A172 (cell line): ENCODE measurements at regions not wholly inside any gene's neighbourhood (a gene's known extent, or its start where the extent isn't known, plus 50 kb on each side); places are given as distances from the start of the nearest gene placed in this dataset.
A peak's percentile ranks its signal among the peaks of the same experiment; 100 is the strongest.
"Not testable (repeated sequence)": the region's sequence is repeated elsewhere in the genome, so short reads cannot be mapped to it uniquely, and the experiment has no call there.

Source experiments
- DNase-seq: peaks from one replicate; pipeline ENCODE4 v3.0.0-alpha.2; 2015; ENCODE audit warnings: low spot score

DNA sequence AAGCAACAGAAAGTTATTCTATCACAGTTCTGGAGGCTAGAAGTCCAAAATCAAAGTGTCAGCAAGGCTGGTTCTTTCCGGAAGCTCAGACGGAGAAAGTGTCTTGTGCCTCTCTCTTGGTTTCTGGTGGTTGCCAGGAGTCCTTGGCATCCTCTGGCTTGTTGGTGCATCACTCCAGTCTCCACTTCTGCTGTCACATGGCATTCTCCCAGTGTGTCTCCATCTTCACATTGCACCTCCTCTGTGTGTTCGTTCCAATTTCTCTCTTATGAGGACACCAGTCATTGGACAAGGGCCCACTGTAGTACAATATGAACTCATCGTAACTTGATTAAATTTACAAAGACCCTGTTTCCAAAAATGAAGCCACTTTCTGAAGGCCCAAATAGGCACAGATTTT lies 175.4 kb upstream of the ATP5MC3 start:
- DNase-seq, result no peak

GRCh38 chr2:175355246-175355645 lies 173.7 kb upstream of the ATP5MC3 start:
- no peak for DNase-seq

DNA sequence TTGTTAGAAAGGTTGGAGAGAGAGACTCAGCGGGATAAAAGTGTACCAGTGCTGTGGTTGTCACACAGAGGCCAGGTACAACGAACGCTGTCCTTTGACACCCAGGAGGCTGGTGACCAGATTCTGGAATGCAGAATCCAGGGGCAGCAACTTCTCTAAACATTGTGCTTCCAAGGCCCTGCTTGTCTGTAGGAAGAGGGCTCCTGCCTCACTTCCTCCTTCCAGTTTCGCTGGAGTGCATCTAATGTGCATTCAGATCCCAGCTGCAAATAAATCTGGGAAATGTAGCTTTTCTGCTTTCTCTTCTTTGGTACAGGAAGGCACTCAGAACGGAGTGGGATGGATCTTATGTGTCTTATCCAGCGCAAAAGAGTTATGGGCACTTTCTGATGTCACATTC lies 171.8 kb upstream of the ATP5MC3 start:
- no peak for DNase-seq

DNA sequence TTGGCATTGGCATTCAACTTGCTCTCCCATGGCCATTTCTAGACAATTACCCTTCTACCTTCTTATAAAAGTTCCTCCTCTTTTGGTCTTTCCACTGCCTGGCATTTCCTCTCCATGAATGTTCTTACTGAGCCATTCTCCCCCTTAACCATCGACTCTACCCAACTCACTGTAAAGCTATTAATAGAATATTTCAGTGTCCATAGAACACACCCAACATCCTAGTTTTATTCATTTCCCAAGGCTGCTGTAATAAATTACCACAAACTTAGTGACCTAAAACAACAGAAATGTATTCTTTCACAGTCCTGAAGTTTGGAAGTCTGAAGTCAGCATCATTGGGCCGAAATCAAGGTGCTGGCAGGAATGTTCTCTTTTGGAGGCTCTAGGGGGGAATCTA lies 170.0 kb upstream of the ATP5MC3 start:
- no peak for DNase-seq

- peak; percentile 28 for DNase-seq
These were observed 168.6 kb upstream of the ATP5MC3 start for GRCh38 chr2:175350105-175350504.

DNA sequence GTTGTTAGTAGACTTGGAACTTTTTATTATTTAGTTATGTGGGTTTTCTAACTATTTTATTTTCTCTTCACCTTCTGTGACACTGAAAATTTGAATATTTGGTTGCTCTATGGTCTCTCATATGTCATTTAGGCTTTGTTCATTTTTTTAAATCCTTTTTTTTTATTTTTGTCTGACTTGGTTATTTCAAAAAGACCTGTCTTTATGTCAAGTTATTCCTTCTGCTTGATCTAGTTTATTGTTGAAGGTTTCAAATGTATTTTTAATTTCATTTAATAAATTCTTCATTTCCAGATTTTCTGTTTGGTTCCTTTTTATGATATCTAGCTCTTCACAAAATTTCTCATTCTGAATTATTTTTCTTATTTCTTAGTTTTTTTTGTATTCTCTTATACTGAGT lies 160.6 kb upstream of the ATP5MC3 start:
- no peak for DNase-seq

DNA sequence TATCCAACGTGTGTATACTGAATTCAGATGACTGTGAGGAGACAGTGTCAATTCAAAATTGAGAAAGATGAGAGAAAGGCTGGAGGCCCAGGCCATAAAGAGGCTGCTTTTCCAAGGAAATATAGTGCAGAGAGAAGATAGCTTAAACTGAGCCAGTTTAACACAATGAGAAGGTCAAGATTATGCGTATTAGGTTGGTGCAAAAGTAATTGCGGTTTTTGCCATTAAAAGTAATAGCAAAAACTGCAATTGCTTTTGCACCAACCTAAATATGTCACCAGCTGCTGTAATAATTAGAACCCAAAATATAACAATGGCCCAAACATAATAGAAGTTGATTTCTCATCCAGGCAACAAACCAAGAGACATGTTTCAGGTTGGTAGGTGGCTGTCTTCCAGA lies 148.7 kb upstream of the ATP5MC3 start:
- DNase-seq, result no peak

DNA sequence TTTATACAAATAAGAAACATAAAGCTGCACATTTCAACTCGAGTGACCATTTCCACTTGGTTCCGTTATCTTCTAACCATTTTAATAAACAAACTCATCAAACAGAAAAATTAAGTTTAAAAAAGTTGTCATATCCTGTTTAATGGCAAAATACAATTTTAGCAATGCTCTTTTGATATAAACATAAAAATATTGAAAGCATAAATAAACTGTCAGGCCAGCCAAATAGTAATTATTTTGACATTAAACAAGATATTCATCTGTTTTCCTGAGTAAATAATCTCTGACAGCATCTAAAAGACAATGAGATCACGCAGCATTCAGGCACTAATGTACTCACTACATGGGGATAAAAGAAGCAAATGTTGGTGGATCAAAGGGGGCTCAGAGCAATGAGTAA lies 145.3 kb upstream of the ATP5MC3 start:
- no peak for DNase-seq

- not testable (repeated sequence) for DNase-seq
These were observed 144.7 kb upstream of the ATP5MC3 start for GRCh38 chr2:175326164-175326563.

DNA sequence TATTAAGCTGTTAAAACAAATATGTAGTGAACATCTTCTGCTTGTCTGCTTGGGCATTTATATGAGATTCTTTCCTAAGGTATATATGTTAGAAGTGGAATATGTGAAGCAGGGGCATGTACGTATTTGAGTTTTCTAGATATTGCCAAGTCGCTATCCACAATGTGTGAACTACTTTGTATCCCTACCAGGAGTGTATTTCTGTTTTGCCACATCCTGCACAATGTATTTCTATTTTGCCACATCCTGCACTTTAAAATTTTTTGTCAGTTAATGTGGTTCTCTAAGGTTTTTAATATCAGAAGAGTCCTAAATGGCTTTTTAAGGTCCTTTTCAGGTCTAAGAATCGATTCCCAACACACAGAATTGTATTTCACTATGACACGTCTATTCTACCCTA lies 141.7 kb upstream of the ATP5MC3 start:
- DNase-seq, result no peak

DNA sequence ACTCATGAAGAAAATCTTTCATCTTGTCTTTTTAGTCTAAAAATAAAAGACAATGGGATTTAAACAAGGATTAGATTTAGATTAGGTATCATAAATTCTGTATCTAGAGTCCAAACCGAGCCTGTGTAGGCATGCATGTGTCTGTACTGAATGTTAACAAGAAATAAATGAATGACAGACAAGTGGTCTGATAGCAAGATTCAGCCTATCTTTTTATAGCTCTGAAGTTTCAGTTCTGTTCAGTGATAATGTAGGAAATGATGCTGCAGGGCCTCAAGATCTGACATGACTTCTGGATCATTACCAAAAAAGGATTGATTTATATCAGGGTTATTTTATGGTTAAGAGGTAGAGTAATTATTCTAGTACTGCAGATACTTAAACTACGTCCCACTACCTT lies 137.0 kb upstream of the ATP5MC3 start:
- DNase-seq, result no peak

DNA sequence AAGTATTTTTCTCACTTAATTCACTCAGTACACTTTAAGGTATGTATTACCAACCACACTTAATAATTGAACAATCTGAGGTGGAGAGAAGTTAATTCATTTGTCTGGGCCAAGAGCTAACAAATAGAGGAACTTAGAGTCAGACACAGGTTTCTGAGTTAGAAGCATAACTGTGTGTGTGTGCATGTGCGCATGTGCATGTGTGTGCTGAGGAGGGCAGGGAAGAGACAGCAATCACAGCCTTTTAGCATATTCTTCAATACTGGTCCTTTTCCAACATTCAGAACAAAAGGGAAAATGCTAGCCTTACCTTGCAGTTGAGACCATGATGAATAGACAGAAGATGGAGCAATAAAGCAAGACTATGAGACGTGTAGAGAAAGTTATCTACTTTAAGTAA lies 136.2 kb upstream of the ATP5MC3 start:
- no peak for DNase-seq

DNA sequence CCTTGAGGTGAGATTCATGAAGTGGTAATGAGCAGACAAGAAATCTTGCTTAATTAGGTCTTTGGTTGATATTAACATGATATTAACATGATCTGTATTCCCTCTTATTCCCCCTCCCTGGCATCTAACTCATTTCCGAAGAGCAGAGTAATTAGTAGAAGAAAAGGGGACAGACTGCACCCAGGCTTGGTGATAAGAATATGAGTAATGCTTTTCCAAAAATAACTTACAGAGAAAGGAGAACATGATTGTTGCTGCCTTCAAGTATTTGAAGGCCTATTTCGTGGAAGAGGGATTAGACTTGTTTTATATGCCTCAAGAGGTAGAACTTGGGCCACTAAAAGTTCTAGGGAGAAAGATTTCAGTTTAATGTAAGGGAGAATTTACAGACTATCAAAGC lies 130.6 kb upstream of the ATP5MC3 start:
- DNase-seq, result no peak

- no peak for DNase-seq
These were observed 129.4 kb upstream of the ATP5MC3 start for GRCh38 chr2:175310813-175311504.

DNA sequence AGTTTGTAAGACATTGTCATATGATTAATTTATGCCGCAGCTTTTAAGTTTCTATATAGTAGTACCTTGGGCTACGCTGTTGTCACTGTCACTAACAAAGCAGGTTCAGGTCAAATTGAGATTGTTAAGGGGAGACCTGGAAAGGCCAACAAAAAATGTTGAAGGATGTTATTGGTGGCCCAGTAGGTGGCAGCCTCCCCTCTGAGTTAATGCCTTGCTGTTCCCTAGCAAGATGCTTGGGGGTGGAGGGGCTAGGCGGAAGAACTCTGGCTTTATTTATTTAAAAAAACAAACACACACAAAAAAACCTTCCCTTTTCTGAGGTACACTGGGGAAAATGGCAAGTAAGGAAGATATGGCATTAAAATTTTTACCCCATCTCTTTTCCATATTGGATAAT lies 128.3 kb upstream of the ATP5MC3 start:
- DNase-seq, result peak; percentile 61

DNA sequence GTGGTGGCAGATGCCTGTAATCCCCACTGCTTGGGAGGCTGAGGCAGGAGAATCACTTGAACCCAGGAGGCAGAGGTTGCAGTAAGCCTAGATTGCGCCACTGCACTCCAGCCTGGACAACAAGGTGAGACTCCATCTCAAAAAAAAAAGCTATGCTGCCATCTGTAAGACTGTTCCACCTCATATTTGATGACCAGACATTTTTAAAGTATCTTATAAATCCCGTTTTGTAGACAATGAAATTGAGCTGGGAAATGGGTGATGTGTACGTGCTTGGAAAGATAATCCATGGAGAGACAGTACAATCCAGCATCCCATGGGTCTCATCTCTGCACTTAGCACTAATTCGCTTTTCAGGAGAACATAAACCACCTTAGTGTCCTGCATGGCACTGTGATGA lies 126.5 kb upstream of the ATP5MC3 start:
- DNase-seq, result no peak

DNA sequence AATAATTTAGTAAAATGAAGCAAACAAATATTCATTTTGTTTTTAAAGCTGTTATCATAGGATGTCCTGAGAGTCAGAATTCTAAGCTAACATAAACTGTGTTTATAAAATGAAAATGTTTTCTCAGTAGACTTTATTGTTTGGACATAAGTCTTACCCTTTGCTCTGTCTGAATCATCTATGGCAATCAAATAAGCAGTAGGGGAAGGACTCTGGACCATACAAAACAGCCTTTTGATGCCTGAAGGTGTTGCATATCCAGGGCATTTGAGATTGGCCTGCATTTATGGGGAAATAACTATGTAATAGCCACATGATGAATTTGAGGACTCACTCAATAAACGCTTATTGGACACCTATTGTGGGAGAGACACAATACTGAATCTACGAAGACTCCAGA lies 123.0 kb upstream of the ATP5MC3 start:
- no peak for DNase-seq

- DNase-seq, result peak; percentile 24
These were observed 112.3 kb upstream of the ATP5MC3 start for GRCh38 chr2:175293776-175294175.

DNA sequence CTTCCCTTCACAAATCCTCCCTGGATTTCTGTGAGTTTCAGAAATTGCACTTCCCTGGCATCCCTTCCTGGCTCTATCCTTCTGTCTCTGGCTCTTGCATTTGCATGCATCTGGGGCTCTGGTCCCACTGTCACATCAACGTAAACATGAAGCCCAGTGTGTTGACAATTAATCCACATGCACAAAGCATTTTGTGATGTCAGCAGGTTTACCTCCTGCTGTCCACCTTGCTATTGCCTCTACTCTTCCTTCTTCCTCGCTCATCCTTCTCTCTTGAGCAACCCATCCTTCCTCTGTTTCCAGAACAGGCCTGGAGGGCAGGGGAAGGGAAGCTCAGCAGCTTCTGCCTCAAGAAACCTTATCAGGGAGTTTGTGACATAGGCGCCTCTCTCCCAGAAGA lies 111.7 kb upstream of the ATP5MC3 start:
- no peak for DNase-seq

GRCh38 chr2:175282886-175283285 lies 101.4 kb upstream of the ATP5MC3 start:
- DNase-seq, result no peak

- DNase-seq, result peak; percentile 40
These were observed 100.8 kb upstream of the ATP5MC3 start for GRCh38 chr2:175282300-175282699.

DNA sequence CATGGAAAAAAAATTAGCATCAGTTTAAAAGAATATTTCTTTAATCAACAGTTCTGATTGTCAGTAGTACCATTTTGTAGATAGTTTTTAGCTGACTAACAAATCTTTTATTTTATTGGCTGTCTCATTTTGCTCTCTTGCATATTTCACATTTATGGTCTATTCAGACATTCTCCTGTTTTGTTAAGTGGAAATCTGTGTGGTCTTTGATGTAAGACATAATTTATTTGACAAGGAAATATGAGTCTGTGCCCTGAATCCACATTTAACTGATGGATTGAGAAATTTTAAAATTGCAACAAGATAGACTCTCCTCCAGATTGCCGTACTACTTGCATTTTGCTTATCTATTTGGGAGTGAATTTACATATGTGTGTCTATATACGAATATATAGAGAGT lies 96.3 kb upstream of the ATP5MC3 start:
- DNase-seq, result no peak

DNA sequence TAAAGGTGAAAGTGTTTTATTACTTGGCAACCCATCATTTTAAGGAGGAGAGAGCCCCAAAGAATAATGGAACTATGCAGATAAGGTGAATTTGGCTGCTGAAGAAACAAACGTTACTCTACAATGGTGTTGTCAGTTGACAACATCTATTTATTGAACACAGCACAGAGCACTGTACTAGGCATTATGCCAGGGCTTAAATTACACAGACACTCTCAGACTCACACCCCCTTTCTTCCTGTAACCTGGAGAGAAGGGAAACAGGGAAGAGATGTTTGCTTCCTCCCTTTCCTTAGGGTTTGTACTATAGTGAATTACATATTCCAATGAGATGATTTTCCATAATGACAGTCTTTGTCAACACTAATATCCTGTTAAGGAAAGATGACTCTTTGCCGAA lies 94.0 kb upstream of the ATP5MC3 start:
- DNase-seq, result no peak

GRCh38 chr2:175259164-175259563 lies 77.7 kb upstream of the ATP5MC3 start:
- DNase-seq, result no peak
